SH-SY5Y (cell line): ENCODE measurements at regions not wholly inside any gene's neighbourhood (a gene's known extent, or its start where the extent isn't known, plus 50 kb on each side); places are given as distances from the start of the nearest gene placed in this dataset.

Experiments used
- GATA2 ChIP-seq: IDR thresholded peaks from 2 replicates; pipeline ENCODE4 v1.6.1; 2011; ENCODE audit warnings: mild to moderate bottlenecking, low read depth, low read length
- GATA3 ChIP-seq: IDR thresholded peaks from 2 replicates; pipeline ENCODE4 v1.6.1; 2011; ENCODE audit warnings: low read depth, mild to moderate bottlenecking, low read length, moderate library complexity

DNA sequence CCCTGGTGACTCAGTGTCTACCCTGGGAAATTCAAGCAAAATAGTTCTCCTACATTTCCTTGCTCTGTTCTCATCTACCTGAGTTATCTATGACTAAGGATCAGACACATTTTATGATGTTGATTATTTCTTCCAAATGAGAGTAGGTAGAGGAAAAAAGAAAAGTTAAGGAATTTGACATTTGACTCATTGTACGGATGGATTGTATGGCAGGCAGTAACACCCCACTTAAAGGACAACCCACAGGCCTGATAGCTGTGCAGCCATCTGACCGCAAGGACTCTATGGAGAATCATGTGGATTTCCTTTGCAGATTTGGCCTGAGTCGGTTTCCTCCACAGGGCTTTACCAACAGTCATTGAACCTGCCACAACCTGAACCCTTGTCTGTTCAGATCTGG lies 540.3 kb downstream of the BCL11B start:
- TF ChIP-seq GATA2 = no peak
- TF ChIP-seq GATA3 = no peak
